Suprapubic skin (tissue), 4 donors: ENCODE measurements at regions not wholly inside any gene's neighbourhood (a gene's known extent, or its start where the extent isn't known, plus 50 kb on each side); places are given as distances from the start of the nearest gene placed in this dataset.

Experiments used
- DNase-seq, 2 donors: peaks; one replicate each; pipeline ENCODE4 v3.0.0-alpha.2; 2019; ENCODE audit warnings: low spot score in 2 of 2
- H3K27ac ChIP-seq: fragments of 200-600 bp; sonication (generic); one replicate; pipeline ENCODE4 v1.5.1; 2019
- H3K27me3 ChIP-seq: fragments of 200-600 bp; sonication (generic); one replicate; pipeline ENCODE4 v1.5.1; 2019
- H3K36me3 ChIP-seq: fragments of 200-600 bp; sonication (generic); one replicate; pipeline ENCODE4 v1.5.1; 2019
- H3K4me1 ChIP-seq: fragments of 200-600 bp; sonication (generic); one replicate; pipeline ENCODE4 v1.5.1; 2019
- H3K4me3 ChIP-seq: fragments of 200-600 bp; sonication (generic); one replicate; pipeline ENCODE4 v1.5.1; 2019; ENCODE audit warnings: mild to moderate bottlenecking
- H3K9me3 ChIP-seq: fragments of 200-600 bp; sonication (generic); one replicate; pipeline ENCODE4 v1.5.1; 2019
- CTCF ChIP-seq, 2 donors: fragments of 200-600 bp in 1 of 2; fragments of 450-650 bp in 1 of 2; sonication (generic) in 1 of 2; IDR thresholded peaks; one replicate each; pipeline ENCODE4 v1.5.1; 2016 to 2019; ENCODE audit warnings: antibody characterized with exemption in 2 of 2, mild to moderate bottlenecking in 1 of 2, moderate library complexity in 1 of 2
- EP300 ChIP-seq: sonication (generic); formaldehyde crosslinking; IDR thresholded peaks from one replicate; pipeline ENCODE4 v1.6.1; 2017; ENCODE audit warnings: antibody characterized with exemption
- POLR2A ChIP-seq, 2 donors: fragments of 450-650 bp; IDR thresholded peaks; one replicate each; pipeline ENCODE4 v1.6.1; 2017; ENCODE audit warnings: antibody characterized with exemption in 2 of 2, mild to moderate bottlenecking in 2 of 2, moderate library complexity in 2 of 2
- POLR2AphosphoS5 ChIP-seq, 3 donors: sonication (generic); formaldehyde crosslinking; IDR thresholded peaks; one replicate each; pipeline ENCODE4 v1.6.1; 2017; ENCODE audit warnings: antibody characterized with exemption in 3 of 3
- WGBS: methylation state at CpG from one replicate; pipeline ENCODE4 v1.1.5; 2018; 5-methylcytosine and 5-hydroxymethylcytosine counted together

GRCh38 chr14:48008646-48009045 is 333.2 kb upstream of the MDGA2 start:
- no peak for DNase-seq

GRCh38 chr14:48005986-48006385 is 330.6 kb upstream of the MDGA2 start:
- Histone ChIP-seq H3K4me1 (no peaks in the 10 kb centered on the region), H3K27me3 (no peaks in the 10 kb centered on the region), H3K9me3 (peaks cover 3% of the 10 kb centered on the region), H3K36me3 (no peaks in the 10 kb centered on the region), H3K4me3 (no peak overlapping the region), H3K27ac (no peak overlapping the region)
- WGBS, result 44% methylated on average over 1 of the region's 1 CpG
- no peak for DNase-seq
- TF ChIP-seq POLR2A (IDR thresholded peaks at IDR 0.05) (no peak), POLR2AphosphoS5 (IDR thresholded peaks at IDR 0.05) (no peak), EP300 (no peak), CTCF (IDR thresholded peaks at IDR 0.05) (no peak)

More at GRCh38 chr14:48008646-48009045, 333.2 kb upstream of the MDGA2 start:
- Histone ChIP-seq H3K4me1 (no peaks in the 10 kb centered on the region), H3K9me3 (no peaks in the 10 kb centered on the region), H3K4me3 (no peak overlapping the region), H3K36me3 (no peaks in the 10 kb centered on the region), H3K27me3 (no peaks in the 10 kb centered on the region), H3K27ac (no peak overlapping the region)
- TF ChIP-seq POLR2A (IDR thresholded peaks at IDR 0.05), result no peak
- no peak for TF ChIP-seq EP300
- no peak for TF ChIP-seq POLR2AphosphoS5 (IDR thresholded peaks at IDR 0.05)
- no peak for TF ChIP-seq CTCF (IDR thresholded peaks at IDR 0.05)

- Histone ChIP-seq H3K27me3 (no peaks in the 10 kb centered on the region), H3K9me3 (peaks cover 4% of the 10 kb centered on the region), H3K27ac (no peak overlapping the region), H3K4me1 (no peaks in the 10 kb centered on the region), H3K36me3 (no peaks in the 10 kb centered on the region), H3K4me3 (no peak overlapping the region)
- DNase-seq, result no peak
- TF ChIP-seq CTCF (IDR thresholded peaks at IDR 0.05) (no peak), EP300 (no peak), POLR2A (IDR thresholded peaks at IDR 0.05) (no peak), POLR2AphosphoS5 (IDR thresholded peaks at IDR 0.05) (no peak)
Observed at GRCh38 chr14:47993883-47994282, 318.5 kb upstream of the MDGA2 start.

GRCh38 chr14:47988175-47988574 is 312.8 kb upstream of the MDGA2 start:
- Histone ChIP-seq H3K36me3 (no peaks in the 10 kb centered on the region), H3K4me3 (no peak overlapping the region), H3K4me1 (no peaks in the 10 kb centered on the region), H3K27ac (no peak overlapping the region), H3K27me3 (no peaks in the 10 kb centered on the region), H3K9me3 (no peaks in the 10 kb centered on the region)
- 87% methylated on average over 2 of the region's 2 CpGs for WGBS
- DNase-seq, result no peak
- TF ChIP-seq POLR2AphosphoS5 (IDR thresholded peaks at IDR 0.05) (no peak), EP300 (no peak), POLR2A (IDR thresholded peaks at IDR 0.05) (no peak), CTCF (IDR thresholded peaks at IDR 0.05) (no peak)

- Histone ChIP-seq H3K4me3 (no peak overlapping the region), H3K27ac (no peak overlapping the region), H3K36me3 (no peaks in the 10 kb centered on the region), H3K9me3 (no peaks in the 10 kb centered on the region), H3K4me1 (no peaks in the 10 kb centered on the region), H3K27me3 (no peaks in the 10 kb centered on the region)
- DNase-seq, result no peak
- TF ChIP-seq POLR2A (IDR thresholded peaks at IDR 0.05) (no peak), EP300 (no peak), CTCF (IDR thresholded peaks at IDR 0.05) (no peak), POLR2AphosphoS5 (IDR thresholded peaks at IDR 0.05) (no peak)
Observed at GRCh38 chr14:47978871-47979270, 303.5 kb upstream of the MDGA2 start.
